SK-N-SH treated with all-trans-retinoic acid at 6 μM for 48 hours (cell line): ENCODE measurements at regions not wholly inside any gene's neighbourhood (a gene's known extent, or its start where the extent isn't known, plus 50 kb on each side); places are given as distances from the start of the nearest gene placed in this dataset.
"Not testable (repeated sequence)": the region's sequence is repeated elsewhere in the genome, so short reads cannot be mapped to it uniquely, and the experiment has no call there.

ENCODE experiments used
- ATAC-seq: fragments of 200-7000 bp; cut with Tn5 transposase; 3 replicates; pipeline ENCODE4 v1.9.1; 2020; ENCODE audit warnings: mild to moderate bottlenecking, moderate library complexity
- ARNTL ChIP-seq: fragments of 450-650 bp; formaldehyde crosslinking; IDR thresholded peaks from 2 replicates; pipeline ENCODE4 v1.5.0; 2020; ENCODE audit warnings: low read depth, mild to moderate bottlenecking, moderate library complexity, borderline replicate concordance
- BACH2 ChIP-seq: fragments of 250-450 bp; sonication (Bioruptor Pico); IDR thresholded peaks from 2 replicates; pipeline ENCODE4 v1.9.0; 2021; ENCODE audit warnings: mild to moderate bottlenecking, borderline replicate concordance
- CSDC2 ChIP-seq: fragments of 250-450 bp; sonication (Bioruptor Pico); IDR thresholded peaks from 2 replicates; pipeline ENCODE4 v1.5.0; 2020; ENCODE audit warnings: mild to moderate bottlenecking, moderate library complexity
- GLIS3 ChIP-seq: fragments of 250-450 bp; sonication (Bioruptor Pico); IDR thresholded peaks from 2 replicates; pipeline ENCODE4 v1.5.0; 2020; ENCODE audit warnings: mild to moderate bottlenecking, moderate library complexity
- OSR1 ChIP-seq: fragments of 250-450 bp; sonication (Bioruptor Pico); IDR thresholded peaks from 2 replicates; pipeline ENCODE4 v1.8.0; 2022; ENCODE audit warnings: moderate library complexity, mild to moderate bottlenecking, inconsistent platforms
- PPARA ChIP-seq: fragments of 250-450 bp; sonication (Bioruptor Pico); IDR thresholded peaks from 2 replicates; pipeline ENCODE4 v1.5.0; 2020; ENCODE audit warnings: mild to moderate bottlenecking, borderline replicate concordance
- RARB ChIP-seq: fragments of 250-450 bp; sonication (Bioruptor Pico); IDR thresholded peaks from 2 replicates; pipeline ENCODE4 v1.8.0; 2021; ENCODE audit warnings: mild to moderate bottlenecking, moderate library complexity
- SNAI2 ChIP-seq: fragments of 250-450 bp; sonication (Bioruptor Pico); IDR thresholded peaks from 2 replicates; pipeline ENCODE4 v1.5.0; 2020; ENCODE audit warnings: mild to moderate bottlenecking, moderate library complexity
- TOX ChIP-seq: fragments of 250-450 bp; sonication (Bioruptor Pico); IDR thresholded peaks from 2 replicates; pipeline ENCODE4 v1.8.0; 2021; ENCODE audit warnings: mild to moderate bottlenecking, moderate library complexity, borderline replicate concordance
- ZC3H10 ChIP-seq: fragments of 250-450 bp; sonication (Bioruptor Pico); IDR thresholded peaks from 2 replicates; pipeline ENCODE4 v1.5.1; 2021; ENCODE audit warnings: mild to moderate bottlenecking, moderate library complexity
- ZFP3 ChIP-seq: fragments of 250-450 bp; sonication (Bioruptor Pico); IDR thresholded peaks from 2 replicates; pipeline ENCODE4 v1.5.0; 2020; ENCODE audit warnings: mild to moderate bottlenecking, moderate library complexity
- ZFP30 ChIP-seq: fragments of 450-650 bp; formaldehyde crosslinking; IDR thresholded peaks from 2 replicates; pipeline ENCODE4 v1.5.0; 2022; ENCODE audit warnings: mild to moderate bottlenecking, moderate library complexity
- ZNF565 ChIP-seq: fragments of 450-650 bp; formaldehyde crosslinking; conservative IDR thresholded peaks from 2 replicates; pipeline ENCODE4 v1.5.0; 2020; ENCODE audit warnings: low read depth, mild to moderate bottlenecking, moderate library complexity
- ZNF70 ChIP-seq: fragments of 450-650 bp; formaldehyde crosslinking; IDR thresholded peaks from 2 replicates; pipeline ENCODE4 v1.5.0; 2020; ENCODE audit warnings: mild to moderate bottlenecking, moderate library complexity
- ZNF8 ChIP-seq: fragments of 450-650 bp; formaldehyde crosslinking; IDR thresholded peaks from 2 replicates; pipeline ENCODE4 v1.5.0; 2020; ENCODE audit warnings: mild to moderate bottlenecking, moderate library complexity
- TF ChIP-seq, protein P1 (sequence below): fragments of 250-450 bp; sonication (Bioruptor Pico); IDR thresholded peaks from 2 replicates; pipeline ENCODE4 v1.5.1; 2021; ENCODE audit warnings: mild to moderate bottlenecking, moderate library complexity
- TF ChIP-seq, protein P2 (sequence below): fragments of 250-450 bp; sonication (Bioruptor Pico); IDR thresholded peaks from 2 replicates; pipeline ENCODE4 v1.5.1; 2020; ENCODE audit warnings: low read depth, mild to moderate bottlenecking, moderate library complexity
- TF ChIP-seq, protein P3 (sequence below): fragments of 250-450 bp; sonication (Bioruptor Pico); IDR thresholded peaks from 2 replicates; pipeline ENCODE4 v1.5.0; 2020; ENCODE audit warnings: mild to moderate bottlenecking, moderate library complexity
- TF ChIP-seq, protein P4 (sequence below): fragments of 250-450 bp; sonication (Bioruptor Pico); IDR thresholded peaks from 2 replicates; pipeline ENCODE4 v1.8.0; 2021; ENCODE audit warnings: low read depth, mild to moderate bottlenecking, moderate library complexity, borderline replicate concordance

DNA sequence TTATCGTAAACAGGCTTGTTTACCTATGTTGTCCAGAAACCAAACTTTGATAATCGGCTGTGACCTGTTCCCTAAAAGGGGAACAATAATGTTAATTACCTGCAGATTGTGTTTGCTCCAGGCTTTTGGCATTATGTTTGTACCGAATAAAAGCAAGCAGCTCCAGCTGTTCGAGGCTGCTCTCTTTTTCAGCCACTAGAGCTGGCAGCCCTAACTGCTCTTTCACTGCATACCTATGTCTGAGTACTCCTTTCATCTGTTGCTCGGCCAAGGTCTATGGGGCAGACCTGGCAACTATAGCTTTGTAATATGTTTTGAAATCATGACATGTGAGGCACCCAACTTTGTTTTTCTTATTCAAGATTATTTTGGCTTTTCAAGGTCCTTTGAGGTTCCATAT lies 77.8 kb upstream of the EHBP1 start:
- no peak for TF ChIP-seq BACH2 (CRISPR knock-in tag)
- no peak for TF ChIP-seq ZFP30 (CRISPR knock-in tag)
- no peak for TF ChIP-seq ZNF8 (CRISPR knock-in tag)
- TF ChIP-seq GLIS3 (CRISPR knock-in tag) = no peak
- no peak for TF ChIP-seq ZFP3 (CRISPR knock-in tag)
- TF ChIP-seq, protein P1, sequence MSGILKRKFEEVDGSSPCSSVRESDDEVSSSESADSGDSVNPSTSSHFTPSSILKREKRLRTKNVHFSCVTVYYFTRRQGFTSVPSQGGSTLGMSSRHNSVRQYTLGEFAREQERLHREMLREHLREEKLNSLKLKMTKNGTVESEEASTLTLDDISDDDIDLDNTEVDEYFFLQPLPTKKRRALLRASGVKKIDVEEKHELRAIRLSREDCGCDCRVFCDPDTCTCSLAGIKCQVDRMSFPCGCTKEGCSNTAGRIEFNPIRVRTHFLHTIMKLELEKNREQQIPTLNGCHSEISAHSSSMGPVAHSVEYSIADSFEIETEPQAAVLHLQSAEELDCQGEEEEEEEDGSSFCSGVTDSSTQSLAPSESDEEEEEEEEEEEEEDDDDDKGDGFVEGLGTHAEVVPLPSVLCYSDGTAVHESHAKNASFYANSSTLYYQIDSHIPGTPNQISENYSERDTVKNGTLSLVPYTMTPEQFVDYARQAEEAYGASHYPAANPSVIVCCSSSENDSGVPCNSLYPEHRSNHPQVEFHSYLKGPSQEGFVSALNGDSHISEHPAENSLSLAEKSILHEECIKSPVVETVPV (CRISPR knock-in tag) = no peak
- no peak for TF ChIP-seq ARNTL
- no peak for TF ChIP-seq CSDC2
- TF ChIP-seq PPARA (CRISPR knock-in tag) = no peak
- TF ChIP-seq, all 23 proteins: peak for 0

DNA sequence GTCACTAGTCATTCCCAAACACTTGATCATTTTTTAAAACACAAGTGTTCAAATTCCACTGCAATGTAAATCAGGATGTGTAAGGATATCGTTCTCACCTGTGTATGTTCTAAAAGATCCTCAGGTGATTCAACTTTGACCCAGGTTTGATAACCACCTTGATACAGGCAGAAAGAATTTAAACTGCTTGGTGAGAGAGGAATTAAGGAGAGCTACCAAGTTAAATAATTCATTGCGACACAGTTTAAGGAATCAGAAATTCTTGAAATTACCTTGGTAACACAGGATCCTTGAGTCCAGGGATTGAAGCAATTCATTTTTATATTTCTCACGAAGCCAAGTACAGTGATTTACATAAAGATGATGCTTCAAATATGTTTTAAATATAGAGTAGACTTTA lies 80.7 kb upstream of the EHBP1 start:
- ATAC-seq = no peak
- TF ChIP-seq SNAI2 (CRISPR knock-in tag) (no peak), ZFP30 (CRISPR knock-in tag) (no peak), PPARA (CRISPR knock-in tag) (no peak), BACH2 (CRISPR knock-in tag) (no peak), CSDC2 (no peak), OSR1 (CRISPR knock-in tag) (no peak), ZNF8 (CRISPR knock-in tag) (no peak), RARB (CRISPR knock-in tag) (no peak), ARNTL (no peak), ZNF70 (CRISPR knock-in tag) (no peak), ZC3H10 (CRISPR knock-in tag) (no peak), ZNF565 (CRISPR knock-in tag) (no peak), TOX (CRISPR knock-in tag) (no peak), GLIS3 (CRISPR knock-in tag) (no peak)
- TF ChIP-seq, protein P2, sequence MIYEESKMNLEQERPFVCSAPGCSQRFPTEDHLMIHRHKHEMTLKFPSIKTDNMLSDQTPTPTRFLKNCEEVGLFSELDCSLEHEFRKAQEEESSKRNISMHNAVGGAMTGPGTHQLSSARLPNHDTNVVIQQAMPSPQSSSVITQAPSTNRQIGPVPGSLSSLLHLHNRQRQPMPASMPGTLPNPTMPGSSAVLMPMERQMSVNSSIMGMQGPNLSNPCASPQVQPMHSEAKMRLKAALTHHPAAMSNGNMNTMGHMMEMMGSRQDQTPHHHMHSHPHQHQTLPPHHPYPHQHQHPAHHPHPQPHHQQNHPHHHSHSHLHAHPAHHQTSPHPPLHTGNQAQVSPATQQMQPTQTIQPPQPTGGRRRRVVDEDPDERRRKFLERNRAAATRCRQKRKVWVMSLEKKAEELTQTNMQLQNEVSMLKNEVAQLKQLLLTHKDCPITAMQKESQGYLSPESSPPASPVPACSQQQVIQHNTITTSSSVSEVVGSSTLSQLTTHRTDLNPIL = no peak
- TF ChIP-seq, protein P1 (CRISPR knock-in tag) = no peak
- TF ChIP-seq, protein P3, sequence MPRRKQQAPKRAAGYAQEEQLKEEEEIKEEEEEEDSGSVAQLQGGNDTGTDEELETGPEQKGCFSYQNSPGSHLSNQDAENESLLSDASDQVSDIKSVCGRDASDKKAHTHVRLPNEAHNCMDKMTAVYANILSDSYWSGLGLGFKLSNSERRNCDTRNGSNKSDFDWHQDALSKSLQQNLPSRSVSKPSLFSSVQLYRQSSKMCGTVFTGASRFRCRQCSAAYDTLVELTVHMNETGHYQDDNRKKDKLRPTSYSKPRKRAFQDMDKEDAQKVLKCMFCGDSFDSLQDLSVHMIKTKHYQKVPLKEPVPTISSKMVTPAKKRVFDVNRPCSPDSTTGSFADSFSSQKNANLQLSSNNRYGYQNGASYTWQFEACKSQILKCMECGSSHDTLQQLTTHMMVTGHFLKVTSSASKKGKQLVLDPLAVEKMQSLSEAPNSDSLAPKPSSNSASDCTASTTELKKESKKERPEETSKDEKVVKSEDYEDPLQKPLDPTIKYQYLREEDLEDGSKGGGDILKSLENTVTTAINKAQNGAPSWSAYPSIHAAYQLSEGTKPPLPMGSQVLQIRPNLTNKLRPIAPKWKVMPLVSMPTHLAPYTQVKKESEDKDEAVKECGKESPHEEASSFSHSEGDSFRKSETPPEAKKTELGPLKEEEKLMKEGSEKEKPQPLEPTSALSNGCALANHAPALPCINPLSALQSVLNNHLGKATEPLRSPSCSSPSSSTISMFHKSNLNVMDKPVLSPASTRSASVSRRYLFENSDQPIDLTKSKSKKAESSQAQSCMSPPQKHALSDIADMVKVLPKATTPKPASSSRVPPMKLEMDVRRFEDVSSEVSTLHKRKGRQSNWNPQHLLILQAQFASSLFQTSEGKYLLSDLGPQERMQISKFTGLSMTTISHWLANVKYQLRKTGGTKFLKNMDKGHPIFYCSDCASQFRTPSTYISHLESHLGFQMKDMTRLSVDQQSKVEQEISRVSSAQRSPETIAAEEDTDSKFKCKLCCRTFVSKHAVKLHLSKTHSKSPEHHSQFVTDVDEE (CRISPR knock-in tag) = no peak
- TF ChIP-seq, protein P4, sequence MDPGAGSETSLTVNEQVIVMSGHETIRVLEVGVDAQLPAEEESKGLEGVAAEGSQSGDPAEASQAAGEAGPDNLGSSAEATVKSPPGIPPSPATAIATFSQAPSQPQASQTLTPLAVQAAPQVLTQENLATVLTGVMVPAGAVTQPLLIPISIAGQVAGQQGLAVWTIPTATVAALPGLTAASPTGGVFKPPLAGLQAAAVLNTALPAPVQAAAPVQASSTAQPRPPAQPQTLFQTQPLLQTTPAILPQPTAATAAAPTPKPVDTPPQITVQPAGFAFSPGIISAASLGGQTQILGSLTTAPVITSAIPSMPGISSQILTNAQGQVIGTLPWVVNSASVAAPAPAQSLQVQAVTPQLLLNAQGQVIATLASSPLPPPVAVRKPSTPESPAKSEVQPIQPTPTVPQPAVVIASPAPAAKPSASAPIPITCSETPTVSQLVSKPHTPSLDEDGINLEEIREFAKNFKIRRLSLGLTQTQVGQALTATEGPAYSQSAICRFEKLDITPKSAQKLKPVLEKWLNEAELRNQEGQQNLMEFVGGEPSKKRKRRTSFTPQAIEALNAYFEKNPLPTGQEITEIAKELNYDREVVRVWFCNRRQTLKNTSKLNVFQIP (CRISPR knock-in tag) = no peak

More for the DNA sequence above, 77.8 kb upstream of the EHBP1 start:
- no peak for ATAC-seq

DNA sequence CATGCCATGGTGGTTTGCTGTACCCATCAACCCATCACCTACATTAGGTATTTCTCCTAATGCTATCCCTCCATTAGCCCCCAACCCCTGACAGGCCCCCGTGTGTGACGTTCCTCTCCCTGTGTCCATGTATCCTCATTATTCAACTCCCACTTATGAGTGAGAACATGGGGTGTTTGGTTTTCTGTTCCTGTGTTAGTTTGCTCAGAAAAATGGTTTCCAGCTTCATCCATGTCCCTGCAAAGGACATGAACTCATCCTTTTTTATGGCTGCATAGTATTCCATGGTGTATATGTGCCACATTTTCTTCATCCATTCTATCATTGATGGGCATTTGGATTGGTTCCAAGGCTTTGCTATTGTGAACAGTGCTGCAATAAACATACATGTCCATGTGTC lies 89.0 kb upstream of the EHBP1 start:
- ATAC-seq = not testable (repeated sequence)
- TF ChIP-seq ZNF8 (CRISPR knock-in tag) = 0 out of 2 replicates have a peak, but pooled peaks have one; percentile 8

DNA sequence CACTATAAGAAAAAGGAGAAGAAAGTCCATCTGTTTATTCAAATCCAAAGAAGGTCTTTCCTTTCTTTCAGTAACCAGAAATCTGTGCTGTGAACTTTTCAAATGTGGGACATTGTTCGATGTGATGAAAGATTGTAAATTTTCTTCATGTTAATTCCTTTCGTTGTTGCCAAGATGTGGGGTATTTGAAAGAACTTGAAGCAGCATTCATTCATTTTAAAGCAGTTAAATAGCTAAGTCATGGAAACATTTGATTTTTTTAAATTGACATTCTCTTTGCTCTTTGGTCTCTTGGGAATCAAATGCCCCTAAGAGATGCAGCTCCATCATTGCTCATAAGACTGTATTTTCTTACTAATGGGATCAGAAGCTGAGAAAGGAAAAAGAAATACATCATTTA lies 93.7 kb upstream of the EHBP1 start:
- no peak for ATAC-seq
- TF ChIP-seq ZFP30 (CRISPR knock-in tag) (no peak), OSR1 (CRISPR knock-in tag) (no peak), RARB (CRISPR knock-in tag) (no peak)

DNA sequence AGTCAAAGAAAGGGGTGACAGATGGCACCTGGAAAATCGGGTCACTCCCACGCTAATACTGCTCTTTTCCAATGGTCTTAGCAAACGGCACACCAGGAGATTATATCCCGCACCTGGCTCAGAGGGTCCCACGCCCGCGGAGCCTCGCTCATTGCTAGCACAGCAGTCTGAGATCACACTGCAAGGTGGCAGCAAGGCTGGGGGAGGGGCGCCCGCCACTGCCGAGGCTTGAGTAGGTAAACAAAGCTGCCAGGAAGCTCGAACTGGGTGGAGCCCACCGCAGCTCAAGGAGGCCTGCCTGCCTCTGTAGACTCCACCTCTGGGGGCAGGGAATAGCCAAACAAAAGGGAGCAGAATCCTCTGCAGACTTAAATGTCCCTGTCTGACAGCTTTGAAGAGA lies 99.5 kb upstream of the TMEM17 start:
- not testable (repeated sequence) for ATAC-seq
